ENCODE measurements at regions not wholly inside any gene's neighbourhood (a gene's known extent, or its start where the extent isn't known, plus 50 kb on each side); places are given as distances from the start of the nearest gene placed in this dataset.

GRCh38 chr16:86706726-86707125 is 128.4 kb downstream of the FOXL1 start:
- WGBS, 3 donors: 86 to 89% (median 88%) methylated on average over 7 of the region's 7 CpGs
- no peak for TF ChIP-seq EP300 (IDR thresholded peaks at IDR 0.05)
- TF ChIP-seq CTCF (IDR thresholded peaks at IDR 0.05): no peak
- no peak for TF ChIP-seq POLR2A (IDR thresholded peaks at IDR 0.05)
- no peak for DNase-seq
- Histone ChIP-seq H3K27ac (no peak overlapping the region), H3K36me3 (no peaks in the 10 kb centered on the region), H3K4me3 (no peak overlapping the region), H3K4me1 (ENCODE audit: insufficient read depth) (no peaks in the 10 kb centered on the region), H3K9me3 (no peaks in the 10 kb centered on the region), H3K27me3 (no peaks in the 10 kb centered on the region)
- intact Hi-C loops (cut with DNase I): no loop called here

GRCh38 chr16:86707171-86707570 is 128.8 kb downstream of the FOXL1 start:
- intact Hi-C loops (cut with DNase I): no loop called here
- 84 to 88% (median 85%) methylated on average over 18 of the region's 18 CpGs for WGBS, 3 donors
- DNase-seq: no peak
- no peak overlapping the region for H3K27ac ChIP-seq
- H3K36me3 ChIP-seq: no peaks in the 10 kb centered on the region
- H3K4me3 ChIP-seq: no peak overlapping the region
- no peaks in the 10 kb centered on the region for H3K9me3 ChIP-seq
- no peak for TF ChIP-seq POLR2A (IDR thresholded peaks at IDR 0.05)
- TF ChIP-seq CTCF (IDR thresholded peaks at IDR 0.05): no peak
- TF ChIP-seq EP300 (IDR thresholded peaks at IDR 0.05): no peak
- no peaks in the 10 kb centered on the region for H3K4me1 ChIP-seq (ENCODE audit: insufficient read depth)
- no peaks in the 10 kb centered on the region for H3K27me3 ChIP-seq

GRCh38 chr16:86707581-86707980 is 129.2 kb downstream of the FOXL1 start:
- H3K4me1 ChIP-seq (ENCODE audit: insufficient read depth): no peaks in the 10 kb centered on the region
- no peaks in the 10 kb centered on the region for H3K36me3 ChIP-seq
- H3K9me3 ChIP-seq: no peaks in the 10 kb centered on the region
- no peak overlapping the region for H3K4me3 ChIP-seq
- no peak for DNase-seq
- H3K27me3 ChIP-seq: no peaks in the 10 kb centered on the region
- 81 to 91% (median 86%) methylated on average over 20 of the region's 20 CpGs for WGBS, 3 donors
- no peak overlapping the region for H3K27ac ChIP-seq
- intact Hi-C loops (cut with DNase I): no loop called here
- TF ChIP-seq POLR2A (IDR thresholded peaks at IDR 0.05): no peak
- TF ChIP-seq CTCF (IDR thresholded peaks at IDR 0.05): no peak

- Histone ChIP-seq H3K4me3 (no peak overlapping the region), H3K27me3 (no peaks in the 10 kb centered on the region), H3K4me1 (ENCODE audit: insufficient read depth) (no peaks in the 10 kb centered on the region), H3K36me3 (no peaks in the 10 kb centered on the region), H3K27ac (no peak overlapping the region), H3K9me3 (no peaks in the 10 kb centered on the region)
- WGBS, 3 donors: 76 to 85% (median 78%) methylated on average over 11 of the region's 11 CpGs
- DNase-seq: no peak
- intact Hi-C loops (cut with DNase I): loop anchor here in 1 of 4 donors (2.0 kb wide), 1 partner anchor 20 kb away; no protein-coding TSS in a partner anchor
- TF ChIP-seq EP300 (IDR thresholded peaks at IDR 0.05): no peak
- no peak for TF ChIP-seq POLR2A (IDR thresholded peaks at IDR 0.05)
- no peak for TF ChIP-seq CTCF (IDR thresholded peaks at IDR 0.05)
These were observed 130.1 kb downstream of the FOXL1 start for GRCh38 chr16:86708431-86708830.

All from ovary (tissue), 7 donors.